OCI-LY7 (cell line): ENCODE measurements at regions not wholly inside any gene's neighbourhood (a gene's known extent, or its start where the extent isn't known, plus 50 kb on each side); places are given as distances from the start of the nearest gene placed in this dataset.

Experiments
- BruUV-seq: library from RNA; stranded (reverse); fragments of 400-500 nt; replicated peaks from 2 replicates; lab custom pipeline; 2021; lab: Mats Ljungman, UMichigan
- CTCF ChIA-PET: fragments of 300-600 bp; sonication (Branson Sonifier 250); formaldehyde crosslinking; loops from one replicate; lab custom pipeline; 2022; ENCODE audit warnings: antibody characterized with exemption; ENCODE audit not compliant: unreplicated experiment; lab: Charles Lee
- POLR2A ChIA-PET: fragments of 300-600 bp; sonication (Branson Sonifier 250); formaldehyde crosslinking; loops from one replicate; lab custom pipeline; 2022; ENCODE audit warnings: antibody characterized with exemption; lab: Charles Lee
- DNase-seq: peaks from one replicate; pipeline ENCODE4 v3.0.0-alpha.2; 2015; ENCODE audit warnings: low spot score
- H2AFZ ChIP-seq: fragments of 200-600 bp; sonication (generic), shearing (Covaris generic); 2 replicates; pipeline ENCODE4 v1.6.1; 2014; ENCODE audit warnings: mild to moderate bottlenecking, antibody characterized with exemption, low read length, moderate library complexity
- H3K27ac ChIP-seq: fragments of 200-600 bp; sonication (generic); 2 replicates; pipeline ENCODE4 v1.5.1; 2014; ENCODE audit warnings: mixed run types, low read depth, mild to moderate bottlenecking, moderate library complexity, low read length, inconsistent platforms; ENCODE audit not compliant: poor library complexity, severe bottlenecking
- H3K36me3 ChIP-seq: fragments of 200-600 bp; sonication (generic); 2 replicates; pipeline ENCODE4 v1.6.1; 2014; ENCODE audit warnings: mild to moderate bottlenecking, antibody characterized with exemption, low read length, moderate library complexity, mixed read lengths; ENCODE audit not compliant: insufficient read depth
- H3K4me1 ChIP-seq: fragments of 200-600 bp; sonication (generic); 2 replicates; pipeline ENCODE4 v1.5.1; 2014; ENCODE audit warnings: mild to moderate bottlenecking, low read length; ENCODE audit not compliant: insufficient read depth, poor library complexity, severe bottlenecking
- H3K4me2 ChIP-seq: fragments of 200-600 bp; sonication (generic); 2 replicates; pipeline ENCODE4 v1.6.1; 2014; ENCODE audit warnings: mild to moderate bottlenecking, low read length
- H3K4me3 ChIP-seq: fragments of 200-600 bp; sonication (generic); 2 replicates; pipeline ENCODE4 v1.5.1; 2014; ENCODE audit warnings: mild to moderate bottlenecking, low read depth, low read length; ENCODE audit not compliant: poor library complexity, severe bottlenecking
- H3K79me2 ChIP-seq: fragments of 200-600 bp; sonication (generic); 2 replicates; pipeline ENCODE4 v1.6.1; 2016; ENCODE audit warnings: low read depth, mild to moderate bottlenecking, low read length, moderate library complexity, mixed read lengths; ENCODE audit not compliant: insufficient read depth
- H3K9me2 ChIP-seq: fragments of 200-600 bp; sonication (generic); 2 replicates; pipeline ENCODE4 v1.6.1; 2016; ENCODE audit warnings: mild to moderate bottlenecking, low read length, mixed read lengths; ENCODE audit not compliant: insufficient read depth
- H3K9me3 ChIP-seq: fragments of 200-600 bp; sonication (generic); 2 replicates; pipeline ENCODE4 v1.6.1; 2014; ENCODE audit warnings: mild to moderate bottlenecking, mixed run types, low read length, mixed read lengths
- H4K20me1 ChIP-seq: fragments of 200-600 bp; sonication (generic); 2 replicates; pipeline ENCODE4 v1.6.1; 2014; ENCODE audit warnings: mild to moderate bottlenecking, antibody characterized with exemption, low read length, moderate library complexity, mixed read lengths; ENCODE audit not compliant: insufficient read depth
- EZH2phosphoT487 ChIP-seq: fragments of 200-600 bp; sonication (generic); IDR thresholded peaks from 2 replicates; pipeline ENCODE4 v1.6.1; 2018; ENCODE audit warnings: low read depth, borderline replicate concordance, mild to moderate bottlenecking, mixed run types, antibody characterized with exemption, low read length, moderate library complexity, mixed read lengths
- intact Hi-C: fragments of 100-400 bp; cut with micrococcal nuclease; formaldehyde crosslinking; loops from one replicate; pipeline ENCODE4 v1.10.0; 2022; ENCODE audit not compliant: unreplicated experiment
- TF ChIP-seq, protein P1 (sequence below): fragments of 200-600 bp; sonication (generic); conservative IDR thresholded peaks from 2 replicates; pipeline ENCODE4 v1.5.1; 2014; ENCODE audit warnings: mild to moderate bottlenecking, antibody characterized with exemption, low read length, moderate library complexity, mixed read lengths

DNA sequence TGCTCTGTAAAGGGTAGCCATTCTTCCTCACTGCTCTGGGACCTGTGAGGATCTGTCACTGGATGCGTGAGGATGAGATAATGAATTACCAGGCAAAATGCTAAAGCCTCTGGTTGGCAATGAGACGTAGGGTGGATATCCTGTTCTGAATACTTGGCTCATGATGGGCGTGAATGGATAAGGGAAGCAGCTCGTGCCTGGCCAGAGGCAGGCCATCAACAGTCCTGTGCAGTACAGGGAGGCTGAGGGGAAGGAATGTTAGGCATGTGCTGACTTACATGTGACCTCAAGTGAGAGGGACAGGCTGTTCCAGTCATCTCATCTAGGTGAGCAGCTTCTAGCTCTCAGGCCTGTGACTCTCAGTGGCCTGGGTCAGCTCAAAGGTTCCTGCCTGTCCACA, 172.8 kb downstream of the CARTPT start:
- CTCF ChIA-PET = no interaction called here

GRCh38 chr5:71892641-71893365, 173.7 kb downstream of the CARTPT start:
- BruUV-seq = no TSS peak
- no peak for DNase-seq

More for the DNA sequence above, 172.8 kb downstream of the CARTPT start:
- Histone ChIP-seq H3K36me3 (no peaks in the 10 kb centered on the region), H3K9me3 (peaks cover 5% of the 10 kb centered on the region; the same call in 1 of the 2 replicates), H3K4me3 (no peak overlapping the region), H3K79me2 (no peaks in the 10 kb centered on the region), H3K4me2 (no peak overlapping the region), H3K4me1 (peaks cover 5% of the 10 kb centered on the region), H3K9me2 (no peaks in the 10 kb centered on the region), H3K27ac (no peak overlapping the region), H2AFZ (no peak overlapping the region), H4K20me1 (no peaks in the 10 kb centered on the region)
- no peak for DNase-seq
- TF ChIP-seq, protein P1, sequence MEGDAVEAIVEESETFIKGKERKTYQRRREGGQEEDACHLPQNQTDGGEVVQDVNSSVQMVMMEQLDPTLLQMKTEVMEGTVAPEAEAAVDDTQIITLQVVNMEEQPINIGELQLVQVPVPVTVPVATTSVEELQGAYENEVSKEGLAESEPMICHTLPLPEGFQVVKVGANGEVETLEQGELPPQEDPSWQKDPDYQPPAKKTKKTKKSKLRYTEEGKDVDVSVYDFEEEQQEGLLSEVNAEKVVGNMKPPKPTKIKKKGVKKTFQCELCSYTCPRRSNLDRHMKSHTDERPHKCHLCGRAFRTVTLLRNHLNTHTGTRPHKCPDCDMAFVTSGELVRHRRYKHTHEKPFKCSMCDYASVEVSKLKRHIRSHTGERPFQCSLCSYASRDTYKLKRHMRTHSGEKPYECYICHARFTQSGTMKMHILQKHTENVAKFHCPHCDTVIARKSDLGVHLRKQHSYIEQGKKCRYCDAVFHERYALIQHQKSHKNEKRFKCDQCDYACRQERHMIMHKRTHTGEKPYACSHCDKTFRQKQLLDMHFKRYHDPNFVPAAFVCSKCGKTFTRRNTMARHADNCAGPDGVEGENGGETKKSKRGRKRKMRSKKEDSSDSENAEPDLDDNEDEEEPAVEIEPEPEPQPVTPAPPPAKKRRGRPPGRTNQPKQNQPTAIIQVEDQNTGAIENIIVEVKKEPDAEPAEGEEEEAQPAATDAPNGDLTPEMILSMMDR = no peak
- TF ChIP-seq EZH2phosphoT487 = no peak
- intact Hi-C loops = no loop called here
- POLR2A ChIA-PET = no interaction called here
- BruUV-seq = no TSS peak

DNA sequence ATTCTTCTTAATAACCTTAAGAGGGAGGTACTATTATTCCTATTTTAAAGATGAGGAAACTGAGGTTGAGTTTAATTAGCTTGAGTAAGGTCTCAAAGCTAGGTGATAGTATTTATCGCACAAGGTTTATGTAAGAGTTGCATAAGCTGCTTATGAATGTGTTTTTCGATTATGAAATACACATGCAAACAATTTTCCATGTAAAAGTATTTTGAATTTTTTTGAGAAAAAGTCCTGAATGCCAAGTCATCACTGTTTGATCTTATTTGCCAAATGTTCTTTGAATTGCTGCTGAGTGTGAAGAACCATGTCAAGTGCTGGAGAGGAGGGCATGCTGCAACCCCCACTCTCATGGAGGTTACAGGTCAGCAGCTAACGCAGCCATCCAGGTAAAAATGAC, 174.4 kb downstream of the CARTPT start:
- CTCF ChIA-PET = no interaction called here
- H3K4me3 ChIP-seq = no peak overlapping the region
- TF ChIP-seq EZH2phosphoT487 = no peak
- TF ChIP-seq, protein P1 = no peak

More at GRCh38 chr5:71892641-71893365, 173.7 kb downstream of the CARTPT start:
- H3K4me3 ChIP-seq = no peak overlapping the region
- H4K20me1 ChIP-seq = no peaks in the 10 kb centered on the region
- POLR2A ChIA-PET = no interaction called here
- intact Hi-C loops = no loop called here
- no peaks in the 10 kb centered on the region for H3K79me2 ChIP-seq
- TF ChIP-seq, protein P1 = no peak
- TF ChIP-seq EZH2phosphoT487 = no peak
- H3K36me3 ChIP-seq = no peaks in the 10 kb centered on the region
- no peaks in the 10 kb centered on the region for H3K9me3 ChIP-seq
- no peak overlapping the region for H3K4me2 ChIP-seq
- no peak overlapping the region for H3K27ac ChIP-seq
- CTCF ChIA-PET = no interaction called here
- no peak overlapping the region for H2AFZ ChIP-seq
- H3K4me1 ChIP-seq = no peaks in the 10 kb centered on the region
- H3K9me2 ChIP-seq = no peaks in the 10 kb centered on the region

More for the DNA sequence above, 174.4 kb downstream of the CARTPT start:
- Histone ChIP-seq H3K9me2 (no peaks in the 10 kb centered on the region), H3K79me2 (no peaks in the 10 kb centered on the region), H3K4me2 (no peak overlapping the region), H3K4me1 (no peaks in the 10 kb centered on the region), H3K27ac (no peak overlapping the region), H3K36me3 (no peaks in the 10 kb centered on the region), H4K20me1 (no peaks in the 10 kb centered on the region), H2AFZ (no peak overlapping the region), H3K9me3 (no peaks in the 10 kb centered on the region)
- intact Hi-C loops = no loop called here
- DNase-seq = no peak
- POLR2A ChIA-PET = no interaction called here
- no TSS peak for BruUV-seq
